GM19099 (cell line): ENCODE measurements at regions not wholly inside any gene's neighbourhood (a gene's known extent, or its start where the extent isn't known, plus 50 kb on each side); places are given as distances from the start of the nearest gene placed in this dataset.

ENCODE experiments used
- POLR2A ChIP-seq: IDR thresholded peaks from 3 replicates; pipeline ENCODE4 v1.6.1; 2011; ENCODE audit warnings: low read depth; ENCODE audit not compliant: insufficient read length; ENCODE audit errors: extremely low read depth

GRCh38 chr5:56763711-56764466 is 51.5 kb upstream of the MAP3K1 start:
- TF ChIP-seq POLR2A, result no peak

GRCh38 chr5:56763182-56763581 is 52.2 kb upstream of the MAP3K1 start:
- TF ChIP-seq POLR2A, result no peak

- no peak for TF ChIP-seq POLR2A
These were observed 54.0 kb upstream of the MAP3K1 start for GRCh38 chr5:56761151-56761885.

- no peak for TF ChIP-seq POLR2A
These were observed 54.6 kb upstream of the MAP3K1 start for GRCh38 chr5:56760723-56761122.

GRCh38 chr5:56759521-56760216 is 55.7 kb upstream of the MAP3K1 start:
- no peak for TF ChIP-seq POLR2A

- no peak for TF ChIP-seq POLR2A
These were observed 58.3 kb upstream of the MAP3K1 start for GRCh38 chr5:56757077-56757476.

- no peak for TF ChIP-seq POLR2A
These were observed 60.3 kb upstream of the MAP3K1 start for GRCh38 chr5:56755036-56755555.

- TF ChIP-seq POLR2A, result no peak
These were observed 63.6 kb upstream of the MAP3K1 start for GRCh38 chr5:56751572-56752313.

GRCh38 chr5:56749842-56750241 is 65.5 kb upstream of the MAP3K1 start:
- no peak for TF ChIP-seq POLR2A

GRCh38 chr5:56746553-56747339 is 68.6 kb upstream of the MAP3K1 start:
- no peak for TF ChIP-seq POLR2A

- no peak for TF ChIP-seq POLR2A
These were observed 69.5 kb upstream of the MAP3K1 start for GRCh38 chr5:56745864-56746263.

- TF ChIP-seq POLR2A, result no peak
These were observed 74.5 kb upstream of the MAP3K1 start for GRCh38 chr5:56740868-56741267.

GRCh38 chr5:56739990-56740389 is 75.4 kb upstream of the MAP3K1 start:
- no peak for TF ChIP-seq POLR2A

- TF ChIP-seq POLR2A, result no peak
These were observed 77.3 kb upstream of the MAP3K1 start for GRCh38 chr5:56737951-56738606.

GRCh38 chr5:56737002-56737621 is 78.2 kb upstream of the MAP3K1 start:
- TF ChIP-seq POLR2A, result no peak
